ENCODE measurements at regions not wholly inside any gene's neighbourhood (a gene's known extent, or its start where the extent isn't known, plus 50 kb on each side); places are given as distances from the start of the nearest gene placed in this dataset.

DNA sequence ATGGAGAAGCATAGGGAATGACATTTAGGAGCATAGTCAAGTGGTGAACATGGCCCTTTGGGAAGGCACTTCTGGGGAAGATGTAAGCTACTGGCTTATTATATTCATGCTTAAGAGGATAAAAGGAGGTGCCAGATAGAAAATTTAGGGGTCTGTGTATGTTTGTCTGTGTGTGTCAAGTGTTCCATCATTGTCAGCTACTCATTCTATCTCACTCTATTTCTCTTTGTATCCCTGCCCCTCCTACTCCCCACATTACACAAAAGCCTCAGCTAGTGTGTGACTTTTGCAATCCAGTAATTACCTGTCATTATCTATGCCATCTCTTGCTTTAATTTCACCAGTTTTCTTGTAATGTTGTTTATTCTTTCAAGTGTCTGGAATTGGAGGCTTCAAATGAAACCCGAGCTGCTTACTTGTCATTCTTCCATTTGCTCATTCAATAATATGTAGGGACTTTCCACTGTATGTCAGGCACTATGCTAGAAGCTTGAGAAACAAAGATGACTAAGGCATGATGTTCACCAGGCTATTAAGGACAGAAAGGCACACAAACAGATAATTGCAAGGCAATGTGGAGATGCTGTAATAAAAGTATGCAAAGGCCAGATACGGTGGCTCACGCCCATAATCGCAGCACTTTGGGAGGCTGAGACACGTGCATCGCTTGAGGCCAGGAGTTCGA lies 229.8 kb upstream of the TEX13C start:
- TF ChIP-seq, protein P1, sequence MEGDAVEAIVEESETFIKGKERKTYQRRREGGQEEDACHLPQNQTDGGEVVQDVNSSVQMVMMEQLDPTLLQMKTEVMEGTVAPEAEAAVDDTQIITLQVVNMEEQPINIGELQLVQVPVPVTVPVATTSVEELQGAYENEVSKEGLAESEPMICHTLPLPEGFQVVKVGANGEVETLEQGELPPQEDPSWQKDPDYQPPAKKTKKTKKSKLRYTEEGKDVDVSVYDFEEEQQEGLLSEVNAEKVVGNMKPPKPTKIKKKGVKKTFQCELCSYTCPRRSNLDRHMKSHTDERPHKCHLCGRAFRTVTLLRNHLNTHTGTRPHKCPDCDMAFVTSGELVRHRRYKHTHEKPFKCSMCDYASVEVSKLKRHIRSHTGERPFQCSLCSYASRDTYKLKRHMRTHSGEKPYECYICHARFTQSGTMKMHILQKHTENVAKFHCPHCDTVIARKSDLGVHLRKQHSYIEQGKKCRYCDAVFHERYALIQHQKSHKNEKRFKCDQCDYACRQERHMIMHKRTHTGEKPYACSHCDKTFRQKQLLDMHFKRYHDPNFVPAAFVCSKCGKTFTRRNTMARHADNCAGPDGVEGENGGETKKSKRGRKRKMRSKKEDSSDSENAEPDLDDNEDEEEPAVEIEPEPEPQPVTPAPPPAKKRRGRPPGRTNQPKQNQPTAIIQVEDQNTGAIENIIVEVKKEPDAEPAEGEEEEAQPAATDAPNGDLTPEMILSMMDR (conservative IDR thresholded peaks at IDR 0.05), result no peak
- Mint-ChIP-seq H3K27me3 (ENCODE audit: low read depth) (no peaks in the 10 kb centered on the region), H3K9me3 (no peaks in the 10 kb centered on the region), H3K36me3 (ENCODE audit: low read depth) (no peaks in the 10 kb centered on the region), H3K4me3 (no peak overlapping the region), H3K27ac (ENCODE audit: unreplicated experiment) (peak overlapping the region; percentile 36), H3K4me1 (peaks cover 9% of the 10 kb centered on the region)
- no peak for DNase-seq (ENCODE audit: low read depth, low spot score)

DNA sequence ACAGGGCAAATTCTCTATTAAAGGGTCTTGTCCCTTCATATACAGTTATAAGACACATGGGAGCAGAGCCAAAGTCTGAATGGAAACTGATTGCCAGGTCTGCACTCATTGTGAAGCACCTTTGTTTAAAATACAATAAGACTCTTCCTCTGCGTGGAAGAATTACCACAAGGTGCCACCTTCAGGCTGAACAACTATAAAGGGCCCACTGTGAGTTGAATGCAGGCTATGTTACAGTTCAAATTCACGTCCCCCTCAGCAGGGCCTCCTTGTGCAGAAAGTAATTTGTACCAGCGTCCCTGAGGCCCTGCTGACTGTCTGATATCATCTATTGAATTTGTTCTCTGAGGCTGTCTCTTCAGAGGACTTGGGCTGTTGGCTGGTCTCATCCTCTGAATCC lies 225.8 kb upstream of the TEX13C start:
- Mint-ChIP-seq H3K27me3 (ENCODE audit: low read depth) (no peaks in the 10 kb centered on the region), H3K4me1 (peaks cover 10% of the 10 kb centered on the region), H3K4me3 (no peak overlapping the region), H3K36me3 (ENCODE audit: low read depth) (no peaks in the 10 kb centered on the region), H3K27ac (ENCODE audit: unreplicated experiment) (no peak overlapping the region), H3K9me3 (no peaks in the 10 kb centered on the region)
- no peak for DNase-seq (ENCODE audit: low read depth, low spot score)
- TF ChIP-seq, protein P1 (conservative IDR thresholded peaks at IDR 0.05), result no peak

DNA sequence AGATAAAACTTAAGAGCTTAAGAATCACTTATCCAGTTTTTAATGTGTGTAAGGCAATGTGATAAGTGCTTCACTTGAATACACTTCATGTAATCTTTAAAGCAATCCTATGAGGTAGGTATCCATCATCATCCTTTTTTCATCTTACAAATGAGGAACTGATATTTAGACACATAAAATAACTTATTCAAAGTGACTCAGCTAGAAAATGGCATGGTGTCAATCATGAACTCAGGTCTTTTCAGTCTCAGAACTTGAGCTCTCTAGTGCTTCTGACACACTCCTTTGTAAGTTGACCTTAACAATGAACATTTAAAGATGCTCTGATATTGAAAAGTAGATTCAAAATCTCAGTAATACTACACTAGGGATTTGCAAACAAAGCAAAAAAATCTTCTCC lies 224.8 kb upstream of the TEX13C start:
- TF ChIP-seq, protein P1 (conservative IDR thresholded peaks at IDR 0.05), result no peak
- no peaks in the 10 kb centered on the region for H3K27me3 Mint-ChIP-seq (ENCODE audit: low read depth)
- H3K27ac Mint-ChIP-seq (ENCODE audit: unreplicated experiment), result no peak overlapping the region
- H3K4me1 Mint-ChIP-seq, result peaks cover 16% of the 10 kb centered on the region
- no peaks in the 10 kb centered on the region for H3K9me3 Mint-ChIP-seq
- no peak for DNase-seq (ENCODE audit: low read depth, low spot score)
- no peak overlapping the region for H3K4me3 Mint-ChIP-seq
- H3K36me3 Mint-ChIP-seq (ENCODE audit: low read depth), result no peaks in the 10 kb centered on the region

DNA sequence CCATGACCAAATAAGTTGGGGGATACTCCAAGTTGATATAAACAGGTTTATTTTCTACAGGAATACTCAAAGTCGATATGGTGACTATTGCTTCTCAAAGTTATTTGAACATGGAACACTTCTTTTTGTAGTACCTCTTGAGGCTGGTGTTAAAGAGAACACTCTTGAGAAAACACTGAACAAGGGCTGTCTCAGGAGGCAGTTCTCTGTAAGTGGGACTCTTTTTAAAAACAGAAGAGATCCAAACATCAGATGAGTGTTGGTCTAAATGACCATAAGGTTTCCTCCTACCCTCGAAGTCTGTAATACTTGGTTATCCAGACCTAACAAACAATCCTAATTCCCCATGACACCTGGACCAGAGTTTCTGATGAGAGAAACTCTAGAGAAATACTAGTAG lies 223.2 kb upstream of the TEX13C start:
- TF ChIP-seq, protein P1 (conservative IDR thresholded peaks at IDR 0.05), result no peak
- Mint-ChIP-seq H3K4me1 (peaks cover 16% of the 10 kb centered on the region), H3K27me3 (ENCODE audit: low read depth) (no peaks in the 10 kb centered on the region), H3K9me3 (no peaks in the 10 kb centered on the region), H3K4me3 (no peak overlapping the region), H3K36me3 (ENCODE audit: low read depth) (no peaks in the 10 kb centered on the region), H3K27ac (ENCODE audit: unreplicated experiment) (no peak overlapping the region)
- DNase-seq (ENCODE audit: low read depth, low spot score), result no peak

DNA sequence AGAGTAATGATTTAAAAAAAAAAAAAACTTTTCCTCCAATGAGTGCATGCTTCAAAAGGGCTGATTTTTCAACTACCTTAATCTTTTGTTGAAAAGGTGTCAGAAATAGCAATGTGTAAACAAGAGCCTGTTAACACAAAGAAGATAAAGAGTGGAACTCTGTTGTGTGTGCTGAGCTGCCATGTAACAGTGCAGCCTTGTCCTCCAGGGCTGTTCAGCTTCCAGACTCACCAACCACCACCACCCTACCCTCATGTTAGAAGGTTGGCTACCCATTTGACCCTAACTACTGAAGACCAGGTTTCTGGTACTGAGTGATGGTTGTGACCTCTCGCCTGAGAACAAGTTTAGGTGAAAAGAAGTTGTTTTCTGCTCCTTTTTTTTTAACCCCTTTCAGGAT lies 222.8 kb upstream of the TEX13C start:
- Mint-ChIP-seq H3K4me3 (no peak overlapping the region), H3K27ac (ENCODE audit: unreplicated experiment) (no peak overlapping the region), H3K4me1 (peaks cover 18% of the 10 kb centered on the region), H3K9me3 (no peaks in the 10 kb centered on the region), H3K36me3 (ENCODE audit: low read depth) (no peaks in the 10 kb centered on the region), H3K27me3 (ENCODE audit: low read depth) (no peaks in the 10 kb centered on the region)
- TF ChIP-seq, protein P1 (conservative IDR thresholded peaks at IDR 0.05), result no peak
- DNase-seq (ENCODE audit: low read depth, low spot score), result no peak

Measured in neural crest cell (in vitro differentiated cells).